Suprapubic skin (tissue), 4 donors: ENCODE measurements at regions not wholly inside any gene's neighbourhood (a gene's known extent, or its start where the extent isn't known, plus 50 kb on each side); places are given as distances from the start of the nearest gene placed in this dataset.

Experiments
- DNase-seq, 2 donors: peaks; one replicate each; pipeline ENCODE4 v3.0.0-alpha.2; 2019; ENCODE audit warnings: low spot score in 2 of 2
- H3K27ac ChIP-seq: fragments of 200-600 bp; sonication (generic); one replicate; pipeline ENCODE4 v1.5.1; 2019
- H3K27me3 ChIP-seq: fragments of 200-600 bp; sonication (generic); one replicate; pipeline ENCODE4 v1.5.1; 2019
- H3K36me3 ChIP-seq: fragments of 200-600 bp; sonication (generic); one replicate; pipeline ENCODE4 v1.5.1; 2019
- H3K4me1 ChIP-seq: fragments of 200-600 bp; sonication (generic); one replicate; pipeline ENCODE4 v1.5.1; 2019
- H3K4me3 ChIP-seq: fragments of 200-600 bp; sonication (generic); one replicate; pipeline ENCODE4 v1.5.1; 2019; ENCODE audit warnings: mild to moderate bottlenecking
- H3K9me3 ChIP-seq: fragments of 200-600 bp; sonication (generic); one replicate; pipeline ENCODE4 v1.5.1; 2019
- CTCF ChIP-seq, 2 donors: fragments of 200-600 bp in 1 of 2; fragments of 450-650 bp in 1 of 2; sonication (generic) in 1 of 2; IDR thresholded peaks; one replicate each; pipeline ENCODE4 v1.5.1; 2016 to 2019; ENCODE audit warnings: antibody characterized with exemption in 2 of 2, mild to moderate bottlenecking in 1 of 2, moderate library complexity in 1 of 2
- EP300 ChIP-seq: sonication (generic); formaldehyde crosslinking; IDR thresholded peaks from one replicate; pipeline ENCODE4 v1.6.1; 2017; ENCODE audit warnings: antibody characterized with exemption
- POLR2A ChIP-seq, 2 donors: fragments of 450-650 bp; IDR thresholded peaks; one replicate each; pipeline ENCODE4 v1.6.1; 2017; ENCODE audit warnings: antibody characterized with exemption in 2 of 2, mild to moderate bottlenecking in 2 of 2, moderate library complexity in 2 of 2
- POLR2AphosphoS5 ChIP-seq, 3 donors: sonication (generic); formaldehyde crosslinking; IDR thresholded peaks; one replicate each; pipeline ENCODE4 v1.6.1; 2017; ENCODE audit warnings: antibody characterized with exemption in 3 of 3
- WGBS: methylation state at CpG from one replicate; pipeline ENCODE4 v1.1.5; 2018; 5-methylcytosine and 5-hydroxymethylcytosine counted together

GRCh38 chr16:10333321-10334032 lies 52.4 kb upstream of the ATF7IP2 start:
- Histone ChIP-seq H3K36me3 (no peaks in the 10 kb centered on the region), H3K4me3 (no peak overlapping the region), H3K9me3 (no peaks in the 10 kb centered on the region), H3K4me1 (peaks cover 3% of the 10 kb centered on the region), H3K27ac (no peak overlapping the region), H3K27me3 (no peaks in the 10 kb centered on the region)
- DNase-seq: no peak
- TF ChIP-seq CTCF (IDR thresholded peaks at IDR 0.05) (no peak), POLR2A (IDR thresholded peaks at IDR 0.05) (no peak)
- WGBS: 93% methylated on average over 10 of the region's 10 CpGs

DNA sequence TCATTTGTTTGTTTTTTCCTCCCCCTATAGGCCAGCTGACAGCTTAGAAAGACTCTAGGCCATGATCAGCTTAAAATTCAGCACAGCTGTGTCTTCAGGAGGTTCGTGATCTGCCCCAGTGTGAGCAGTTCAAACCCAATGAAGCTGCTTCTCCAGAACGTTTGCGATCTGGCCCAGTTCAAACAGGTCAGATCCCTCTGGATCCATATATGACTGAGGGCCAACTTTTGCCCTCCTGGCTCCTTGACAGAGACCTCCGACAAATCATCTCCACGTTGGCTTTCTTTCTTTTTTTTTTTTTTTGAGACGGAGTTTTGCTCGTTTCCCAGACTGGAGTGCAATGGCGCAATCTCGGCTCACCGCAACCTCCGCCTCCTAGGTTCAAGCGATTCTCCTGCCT lies 50.2 kb upstream of the ATF7IP2 start:
- TF ChIP-seq CTCF (IDR thresholded peaks at IDR 0.05) (no peak), EP300 (no peak), POLR2AphosphoS5 (IDR thresholded peaks at IDR 0.05) (no peak), POLR2A (IDR thresholded peaks at IDR 0.05) (no peak)
- Histone ChIP-seq H3K27me3 (no peaks in the 10 kb centered on the region), H3K36me3 (no peaks in the 10 kb centered on the region), H3K4me1 (peaks cover 3% of the 10 kb centered on the region), H3K4me3 (no peak overlapping the region), H3K27ac (no peak overlapping the region), H3K9me3 (peaks cover 10% of the 10 kb centered on the region)
- no peak for DNase-seq
- WGBS: 83% methylated on average over 12 of the region's 12 CpGs
